ENCODE measurements at regions not wholly inside any gene's neighbourhood (a gene's known extent, or its start where the extent isn't known, plus 50 kb on each side); places are given as distances from the start of the nearest gene placed in this dataset.
"Not testable (repeated sequence)": the region's sequence is repeated elsewhere in the genome, so short reads cannot be mapped to it uniquely, and the experiment has no call there.

- Histone ChIP-seq H3K9me3 (ENCODE audit: insufficient read depth, low read length) (no peaks in the 10 kb centered on the region), H3K79me2 (ENCODE audit: insufficient read depth, low read length) (no peaks in the 10 kb centered on the region), H3K36me3 (ENCODE audit: low read length) (no peaks in the 10 kb centered on the region), H3K27me3 (ENCODE audit: low read length) (no peaks in the 10 kb centered on the region), H3K27ac (ENCODE audit: low read depth, low read length) (no peak overlapping the region), H3K4me2 (ENCODE audit: low read depth, low read length, poor library complexity, severe bottlenecking) (no peak overlapping the region), H3K9ac (ENCODE audit: low read length) (no peak overlapping the region), H4K20me1 (ENCODE audit: low read depth, low read length) (no peaks in the 10 kb centered on the region), H3F3A (ENCODE audit: insufficient read depth) (no peaks in the 10 kb centered on the region), H2AFZ (ENCODE audit: low read depth, low read length, severe bottlenecking) (no peak overlapping the region), H3K4me3 (ENCODE audit: insufficient read depth, low read length, poor library complexity, severe bottlenecking) (no peak overlapping the region), H3K9me2 (replicated peaks; ENCODE audit: insufficient read depth, low read length) (no peaks in the 10 kb centered on the region)
- TF ChIP-seq, protein P1, sequence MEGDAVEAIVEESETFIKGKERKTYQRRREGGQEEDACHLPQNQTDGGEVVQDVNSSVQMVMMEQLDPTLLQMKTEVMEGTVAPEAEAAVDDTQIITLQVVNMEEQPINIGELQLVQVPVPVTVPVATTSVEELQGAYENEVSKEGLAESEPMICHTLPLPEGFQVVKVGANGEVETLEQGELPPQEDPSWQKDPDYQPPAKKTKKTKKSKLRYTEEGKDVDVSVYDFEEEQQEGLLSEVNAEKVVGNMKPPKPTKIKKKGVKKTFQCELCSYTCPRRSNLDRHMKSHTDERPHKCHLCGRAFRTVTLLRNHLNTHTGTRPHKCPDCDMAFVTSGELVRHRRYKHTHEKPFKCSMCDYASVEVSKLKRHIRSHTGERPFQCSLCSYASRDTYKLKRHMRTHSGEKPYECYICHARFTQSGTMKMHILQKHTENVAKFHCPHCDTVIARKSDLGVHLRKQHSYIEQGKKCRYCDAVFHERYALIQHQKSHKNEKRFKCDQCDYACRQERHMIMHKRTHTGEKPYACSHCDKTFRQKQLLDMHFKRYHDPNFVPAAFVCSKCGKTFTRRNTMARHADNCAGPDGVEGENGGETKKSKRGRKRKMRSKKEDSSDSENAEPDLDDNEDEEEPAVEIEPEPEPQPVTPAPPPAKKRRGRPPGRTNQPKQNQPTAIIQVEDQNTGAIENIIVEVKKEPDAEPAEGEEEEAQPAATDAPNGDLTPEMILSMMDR (IDR thresholded peaks at IDR 0.05; ENCODE audit: insufficient read depth, low read length, poor library complexity, severe bottlenecking) = no peak
- no peak for TF ChIP-seq EZH2phosphoT487 (conservative IDR thresholded peaks at IDR 0.05; ENCODE audit: low read length)
These were observed 78.7 kb downstream of the MAGED4 start for GRCh38 chrX:52263417-52263816.

DNA sequence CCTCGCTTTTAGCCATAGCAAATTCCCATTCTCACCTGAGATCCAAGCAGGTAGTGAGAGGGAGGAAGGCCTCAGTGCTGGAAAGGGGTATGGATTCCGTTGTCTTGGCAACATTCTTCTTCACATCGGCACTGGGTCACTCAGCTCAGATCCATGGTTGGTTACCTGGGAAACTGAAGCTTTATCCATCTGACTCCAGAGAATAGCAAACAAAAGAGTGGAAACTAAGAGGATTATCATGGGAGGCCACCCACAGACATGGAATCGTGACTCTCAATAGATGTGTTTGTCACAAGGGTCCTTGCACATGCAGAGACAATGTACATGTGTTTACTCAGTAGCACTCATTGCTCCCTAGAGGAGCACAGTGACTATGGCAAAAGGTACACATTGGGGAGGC, 81.0 kb downstream of the MAGED4 start:
- Histone ChIP-seq H4K20me1 (ENCODE audit: low read depth, low read length) (no peaks in the 10 kb centered on the region), H3K9me2 (replicated peaks; ENCODE audit: insufficient read depth, low read length) (no peaks in the 10 kb centered on the region), H3K4me2 (ENCODE audit: low read depth, low read length, poor library complexity, severe bottlenecking) (no peak overlapping the region), H3K79me2 (ENCODE audit: insufficient read depth, low read length) (no peaks in the 10 kb centered on the region), H3K27ac (ENCODE audit: low read depth, low read length) (no peak overlapping the region), H3K9ac (ENCODE audit: low read length) (no peak overlapping the region), H3K9me3 (ENCODE audit: insufficient read depth, low read length) (no peaks in the 10 kb centered on the region), H2AFZ (ENCODE audit: low read depth, low read length, severe bottlenecking) (no peak overlapping the region), H3K36me3 (ENCODE audit: low read length) (no peaks in the 10 kb centered on the region), H3F3A (ENCODE audit: insufficient read depth) (no peaks in the 10 kb centered on the region), H3K27me3 (ENCODE audit: low read length) (no peaks in the 10 kb centered on the region), H3K4me3 (ENCODE audit: insufficient read depth, low read length, poor library complexity, severe bottlenecking) (no peak overlapping the region)
- TF ChIP-seq, protein P1 (IDR thresholded peaks at IDR 0.05; ENCODE audit: insufficient read depth, low read length, poor library complexity, severe bottlenecking) = no peak
- no peak for TF ChIP-seq EZH2phosphoT487 (conservative IDR thresholded peaks at IDR 0.05; ENCODE audit: low read length)

- not testable (repeated sequence) for H3K9ac ChIP-seq (ENCODE audit: low read length); H2AFZ ChIP-seq (ENCODE audit: low read depth, low read length, severe bottlenecking); H3K79me2 ChIP-seq (ENCODE audit: insufficient read depth, low read length); H4K20me1 ChIP-seq (ENCODE audit: low read depth, low read length); H3F3A ChIP-seq (ENCODE audit: insufficient read depth); H3K27me3 ChIP-seq (ENCODE audit: low read length); H3K9me2 ChIP-seq (replicated peaks; ENCODE audit: insufficient read depth, low read length); H3K9me3 ChIP-seq (ENCODE audit: insufficient read depth, low read length); H3K4me2 ChIP-seq (ENCODE audit: low read depth, low read length, poor library complexity, severe bottlenecking); H3K27ac ChIP-seq (ENCODE audit: low read depth, low read length); H3K4me3 ChIP-seq (ENCODE audit: insufficient read depth, low read length, poor library complexity, severe bottlenecking); H3K36me3 ChIP-seq (ENCODE audit: low read length)
These were observed 83.8 kb downstream of the MAGED4 start for GRCh38 chrX:52268502-52268901.

- Histone ChIP-seq H3K9me3 (ENCODE audit: insufficient read depth, low read length) (no peaks in the 10 kb centered on the region), H3K36me3 (ENCODE audit: low read length) (no peaks in the 10 kb centered on the region), H3K27ac (ENCODE audit: low read depth, low read length) (no peak overlapping the region), H3K79me2 (ENCODE audit: insufficient read depth, low read length) (no peaks in the 10 kb centered on the region), H3K4me2 (ENCODE audit: low read depth, low read length, poor library complexity, severe bottlenecking) (no peak overlapping the region), H3K9me2 (replicated peaks; ENCODE audit: insufficient read depth, low read length) (no peaks in the 10 kb centered on the region), H3K4me3 (ENCODE audit: insufficient read depth, low read length, poor library complexity, severe bottlenecking) (no peak overlapping the region), H2AFZ (ENCODE audit: low read depth, low read length, severe bottlenecking) (no peak overlapping the region), H4K20me1 (ENCODE audit: low read depth, low read length) (no peaks in the 10 kb centered on the region), H3K27me3 (ENCODE audit: low read length) (no peaks in the 10 kb centered on the region), H3F3A (ENCODE audit: insufficient read depth) (no peaks in the 10 kb centered on the region), H3K9ac (ENCODE audit: low read length) (no peak overlapping the region)
- TF ChIP-seq, protein P1 (IDR thresholded peaks at IDR 0.05; ENCODE audit: insufficient read depth, low read length, poor library complexity, severe bottlenecking) = no peak
- TF ChIP-seq EZH2phosphoT487 (conservative IDR thresholded peaks at IDR 0.05; ENCODE audit: low read length) = no peak
These were observed 85.9 kb downstream of the MAGED4 start for GRCh38 chrX:52270453-52271116.

Data from SU-DHL-6 (cell line).